GM23338 (cell line): ENCODE measurements at regions not wholly inside any gene's neighbourhood (a gene's known extent, or its start where the extent isn't known, plus 50 kb on each side); places are given as distances from the start of the nearest gene placed in this dataset.
A peak's percentile ranks its signal among the peaks of the same experiment; 100 is the strongest.

ENCODE experiments used
- ATAC-seq: fragments of 200-7000 bp; cut with Tn5 transposase; 3 replicates; pipeline ENCODE4 v1.9.1; 2020
- DNase-seq: peaks from one replicate; pipeline ENCODE4 v3.0.0-alpha.2; 2015; ENCODE audit warnings: low spot score
- H2AFZ ChIP-seq: fragments of 200-600 bp; sonication (generic); 2 replicates; pipeline ENCODE4 v1.8.0; 2016; ENCODE audit warnings: antibody characterized with exemption, mild to moderate bottlenecking, moderate library complexity
- H3F3A ChIP-seq: fragments of 200-600 bp; sonication (generic); replicated peaks from 2 replicates; pipeline ENCODE4 v1.8.0; 2017; ENCODE audit warnings: antibody characterized with exemption, mixed run types, low read depth
- H3K27ac ChIP-seq: fragments of 200-600 bp; sonication (generic); 2 replicates; pipeline ENCODE4 v1.6.1; 2016; ENCODE audit warnings: low read depth
- H3K27me3 ChIP-seq: fragments of 200-600 bp; sonication (generic); 2 replicates; pipeline ENCODE4 v1.8.0; 2016; ENCODE audit warnings: mild to moderate bottlenecking, mixed run types, moderate library complexity; ENCODE audit not compliant: insufficient read depth
- H3K36me3 ChIP-seq: fragments of 200-600 bp; sonication (generic); 2 replicates; pipeline ENCODE4 v1.8.0; 2016; ENCODE audit warnings: mild to moderate bottlenecking; ENCODE audit not compliant: insufficient read depth
- H3K4me1 ChIP-seq: fragments of 200-600 bp; sonication (generic); 2 replicates; pipeline ENCODE4 v1.8.0; 2016; ENCODE audit warnings: mild to moderate bottlenecking, moderate library complexity; ENCODE audit not compliant: insufficient read depth
- H3K4me2 ChIP-seq: fragments of 200-600 bp; sonication (generic); 2 replicates; pipeline ENCODE4 v1.7.1; 2017; ENCODE audit warnings: mixed run types
- H3K4me3 ChIP-seq: fragments of 200-600 bp; sonication (generic); 2 replicates; pipeline ENCODE4 v1.6.1; 2016; ENCODE audit warnings: mixed run types
- H3K79me2 ChIP-seq: fragments of 200-600 bp; sonication (generic); replicated peaks from 2 replicates; pipeline ENCODE4 v1.8.0; 2017; ENCODE audit warnings: mild to moderate bottlenecking; ENCODE audit not compliant: insufficient read depth
- H3K9me2 ChIP-seq: fragments of 200-600 bp; sonication (generic); 2 replicates; pipeline ENCODE4 v1.8.0; 2017; ENCODE audit not compliant: insufficient read depth
- H4K20me1 ChIP-seq: fragments of 200-600 bp; sonication (generic); replicated peaks from 2 replicates; pipeline ENCODE4 v1.8.0; 2017; ENCODE audit warnings: mild to moderate bottlenecking; ENCODE audit not compliant: insufficient read depth
- H3K27ac Mint-ChIP-seq: 2 replicates; pipeline ENCODE4 v1.8.0; 2020; ENCODE audit warnings: inconsistent platforms, mild to moderate bottlenecking, moderate library complexity, mixed read lengths
- H3K27me3 Mint-ChIP-seq: 3 replicates; pipeline ENCODE4 v1.8.0; 2022; ENCODE audit warnings: low read depth, mild to moderate bottlenecking, moderate library complexity, mixed read lengths, inconsistent platforms; ENCODE audit not compliant: insufficient read depth, poor library complexity
- H3K36me3 Mint-ChIP-seq: 3 replicates; pipeline ENCODE4 v1.8.0; 2021; ENCODE audit warnings: low read depth, mild to moderate bottlenecking, inconsistent platforms, moderate library complexity, mixed read lengths
- H3K4me1 Mint-ChIP-seq: 3 replicates; pipeline ENCODE4 v1.8.0; 2020; ENCODE audit warnings: mild to moderate bottlenecking, inconsistent platforms, mixed read lengths
- H3K4me3 Mint-ChIP-seq: 3 replicates; pipeline ENCODE4 v1.8.0; 2021; ENCODE audit warnings: moderate library complexity, mild to moderate bottlenecking, inconsistent platforms, mixed read lengths
- H3K9me3 Mint-ChIP-seq: 3 replicates; pipeline ENCODE4 v1.8.0; 2020; ENCODE audit warnings: moderate library complexity, mild to moderate bottlenecking, inconsistent platforms, mixed read lengths
- CREB1 ChIP-seq: fragments of 250-450 bp; sonication (Bioruptor Pico); IDR thresholded peaks from 2 replicates; pipeline ENCODE4 v1.5.0; 2020; ENCODE audit warnings: low read depth, mild to moderate bottlenecking, moderate library complexity
- EZH2 ChIP-seq: fragments of 200-600 bp; sonication (generic); IDR thresholded peaks from one replicate; pipeline ENCODE4 v1.8.0; 2017; ENCODE audit warnings: antibody characterized with exemption, mild to moderate bottlenecking, low read depth; ENCODE audit not compliant: unreplicated experiment
- EZH2phosphoT487 ChIP-seq: fragments of 200-600 bp; sonication (generic); IDR thresholded peaks from one replicate; pipeline ENCODE4 v1.8.1; 2018; ENCODE audit warnings: antibody characterized with exemption; ENCODE audit not compliant: unreplicated experiment
- JUNB ChIP-seq: IDR thresholded peaks from one replicate; pipeline ENCODE4 v1.6.1; 2016; ENCODE audit warnings: antibody characterized with exemption; ENCODE audit not compliant: unreplicated experiment
- NANOG ChIP-seq: IDR thresholded peaks from 2 replicates; pipeline ENCODE4 v1.6.1; 2016; ENCODE audit warnings: antibody characterized with exemption, borderline replicate concordance
- POLR2AphosphoS5 ChIP-seq: IDR thresholded peaks from 2 replicates; pipeline ENCODE4 v1.6.1; 2016; ENCODE audit warnings: antibody characterized with exemption, low read depth
- REST ChIP-seq: IDR thresholded peaks from one replicate; pipeline ENCODE4 v1.6.1; 2018; ENCODE audit warnings: antibody characterized with exemption; ENCODE audit not compliant: unreplicated experiment
- STAT1 ChIP-seq: IDR thresholded peaks from one replicate; pipeline ENCODE4 v1.6.1; 2016; ENCODE audit warnings: antibody characterized with exemption; ENCODE audit not compliant: unreplicated experiment
- ZNF114 ChIP-seq: fragments of 250-450 bp; sonication (Bioruptor Pico); IDR thresholded peaks from 2 replicates; pipeline ENCODE4 v1.5.0; 2020; ENCODE audit warnings: mild to moderate bottlenecking, moderate library complexity
- ZNF331 ChIP-seq: fragments of 250-450 bp; sonication (Bioruptor Pico); IDR thresholded peaks from 2 replicates; pipeline ENCODE4 v1.5.0; 2020; ENCODE audit warnings: low read depth, mild to moderate bottlenecking, moderate library complexity
- ZNF462 ChIP-seq: fragments of 250-450 bp; sonication (Bioruptor Pico); IDR thresholded peaks from 2 replicates; pipeline ENCODE4 v1.5.0; 2020; ENCODE audit warnings: mild to moderate bottlenecking, moderate library complexity

GRCh38 chr3:177571271-177571943, 374.1 kb upstream of the TBL1XR1 start:
- Mint-ChIP-seq H3K9me3 (no peaks in the 10 kb centered on the region; the same call in 2 of the 3 replicates), H3K4me3 (no peak overlapping the region), H3K36me3 (peaks cover 10% of the 10 kb centered on the region), H3K27ac (no peak overlapping the region), H3K4me1 (peaks cover 35% of the 10 kb centered on the region), H3K27me3 (peaks cover 4% of the 10 kb centered on the region)
- H3K27me3 ChIP-seq: no peaks in the 10 kb centered on the region
- no peaks in the 10 kb centered on the region for H4K20me1 ChIP-seq
- no peak overlapping the region for H3K4me2 ChIP-seq
- H3K79me2 ChIP-seq: no peaks in the 10 kb centered on the region
- H3K9me2 ChIP-seq: peaks cover 20% of the 10 kb centered on the region
- H2AFZ ChIP-seq: no peak overlapping the region
- H3K27ac ChIP-seq: no peak overlapping the region
- peaks cover 6% of the 10 kb centered on the region; the same call in 1 of the 2 replicates for H3K4me1 ChIP-seq
- H3K4me3 ChIP-seq: no peak overlapping the region
- no peak for TF ChIP-seq EZH2phosphoT487
- TF ChIP-seq NANOG: no peak
- no peak for TF ChIP-seq JUNB
- no peak for TF ChIP-seq ZNF114 (CRISPR knock-in tag)
- TF ChIP-seq STAT1: no peak
- no peak for TF ChIP-seq ZNF331 (CRISPR knock-in tag)
- no peak for TF ChIP-seq EZH2
- no peak for TF ChIP-seq CREB1 (CRISPR knock-in tag)
- ATAC-seq (no peak), DNase-seq (no peak)
- H3F3A ChIP-seq: no peaks in the 10 kb centered on the region
- no peaks in the 10 kb centered on the region for H3K36me3 ChIP-seq

DNA sequence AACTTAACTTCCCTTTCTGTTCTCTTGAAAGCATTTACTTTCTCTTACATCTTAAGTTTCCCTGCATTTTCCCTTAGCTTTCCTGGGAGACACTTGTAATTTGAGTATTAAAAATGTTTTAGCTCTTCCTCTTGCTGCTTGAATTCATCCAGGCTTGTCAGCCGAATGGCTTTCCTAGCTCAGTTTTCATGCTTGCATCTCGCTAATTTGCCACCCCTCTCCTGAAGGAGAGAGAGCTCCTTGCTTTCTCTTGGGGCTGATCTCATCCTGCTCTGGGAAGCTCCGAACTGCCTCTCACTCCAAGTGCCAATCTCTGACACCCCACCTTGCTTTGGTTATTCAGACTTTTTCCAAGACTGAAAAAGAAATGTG, 374.6 kb upstream of the TBL1XR1 start:
- no peak for ATAC-seq
- no peak for DNase-seq
- Mint-ChIP-seq H3K27ac (no peak overlapping the region), H3K4me3 (no peak overlapping the region), H3K36me3 (peaks cover 10% of the 10 kb centered on the region), H3K9me3 (no peaks in the 10 kb centered on the region; the same call in 2 of the 3 replicates), H3K4me1 (peaks cover 33% of the 10 kb centered on the region), H3K27me3 (peaks cover under 1% of the 10 kb centered on the region)
- Histone ChIP-seq H3F3A (no peaks in the 10 kb centered on the region), H4K20me1 (no peaks in the 10 kb centered on the region), H3K36me3 (no peaks in the 10 kb centered on the region), H3K27ac (no peak overlapping the region), H3K79me2 (no peaks in the 10 kb centered on the region), H3K9me2 (peaks cover 20% of the 10 kb centered on the region), H3K4me3 (no peak overlapping the region), H3K4me2 (no peak overlapping the region), H3K27me3 (no peaks in the 10 kb centered on the region), H3K4me1 (peaks cover 6% of the 10 kb centered on the region; the same call in 1 of the 2 replicates), H2AFZ (peak overlapping the region; percentile 85; the same call in 1 of the 2 replicates)
- no peak for TF ChIP-seq ZNF462 (CRISPR knock-in tag)
- no peak for TF ChIP-seq EZH2
- no peak for TF ChIP-seq POLR2AphosphoS5
- TF ChIP-seq REST: no peak
- TF ChIP-seq JUNB: no peak
- no peak for TF ChIP-seq STAT1
